ENCODE measurements at regions not wholly inside any gene's neighbourhood (a gene's known extent, or its start where the extent isn't known, plus 50 kb on each side); places are given as distances from the start of the nearest gene placed in this dataset.
"Not testable (repeated sequence)": the region's sequence is repeated elsewhere in the genome, so short reads cannot be mapped to it uniquely, and the experiment has no call there.

DNA sequence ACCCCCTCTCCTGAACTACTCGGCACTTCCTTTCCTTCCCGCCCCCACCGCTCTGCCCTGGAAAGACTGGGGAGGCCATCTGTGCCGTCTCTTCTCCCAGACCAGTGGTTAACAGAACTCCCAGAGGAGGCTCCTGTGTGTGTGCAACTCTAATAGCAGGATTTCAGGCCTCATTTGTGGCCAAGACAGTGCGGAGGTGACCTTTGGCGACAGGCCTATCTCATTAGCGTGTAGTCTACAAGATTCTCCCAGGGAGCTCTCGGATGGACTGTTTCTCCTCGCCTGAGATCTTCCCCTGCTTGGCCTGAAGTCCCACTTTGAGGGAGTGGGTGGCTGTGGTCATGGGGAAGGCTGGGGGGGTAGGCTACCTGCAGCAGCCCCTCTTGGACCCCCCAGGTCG, 325.2 kb downstream of the BCL2L11 start:
- DNase-seq (ENCODE audit: low read depth in 2 of 2), result not testable (repeated sequence)

DNA sequence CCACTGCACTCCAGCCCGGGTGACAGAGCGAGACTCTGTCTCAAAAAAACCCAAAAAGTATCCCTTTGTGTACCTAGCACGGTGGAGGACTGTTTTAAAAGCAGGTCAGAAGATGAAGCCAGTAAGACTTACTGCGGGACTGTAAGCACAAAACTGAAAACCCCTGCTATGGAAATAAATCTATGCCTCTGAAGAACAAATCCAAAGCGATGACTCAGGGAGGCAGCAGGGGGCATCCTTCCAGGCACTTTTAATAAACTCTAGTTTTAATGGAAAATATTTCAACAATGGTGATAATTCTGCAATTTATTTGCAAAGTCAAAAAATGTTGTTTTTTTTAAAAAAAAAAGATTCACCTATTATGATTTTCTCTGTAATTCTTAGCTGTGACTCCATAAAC, 326.8 kb downstream of the BCL2L11 start:
- not testable (repeated sequence) for DNase-seq (ENCODE audit: low read depth in 2 of 2)

DNA sequence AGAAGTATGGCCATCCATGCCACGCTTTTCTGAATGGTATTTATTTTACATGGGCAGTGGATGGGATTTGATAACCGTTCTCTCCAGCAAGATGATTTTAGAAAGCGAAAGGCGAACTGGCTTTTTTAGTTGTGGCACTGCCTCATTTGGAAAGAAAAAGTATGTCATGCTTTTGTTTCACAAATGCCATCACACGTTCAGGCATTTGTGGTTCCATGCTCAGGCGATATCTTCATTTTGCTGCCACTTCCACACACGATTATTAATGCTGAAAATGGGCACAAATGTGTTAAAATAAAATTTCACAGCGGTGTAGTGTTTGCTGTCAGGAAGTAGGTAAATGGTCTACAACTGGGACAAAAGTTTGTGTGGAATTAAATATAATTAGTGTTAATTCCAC, 328.1 kb downstream of the BCL2L11 start:
- DNase-seq (ENCODE audit: low read depth in 2 of 2), result not testable (repeated sequence)

DNA sequence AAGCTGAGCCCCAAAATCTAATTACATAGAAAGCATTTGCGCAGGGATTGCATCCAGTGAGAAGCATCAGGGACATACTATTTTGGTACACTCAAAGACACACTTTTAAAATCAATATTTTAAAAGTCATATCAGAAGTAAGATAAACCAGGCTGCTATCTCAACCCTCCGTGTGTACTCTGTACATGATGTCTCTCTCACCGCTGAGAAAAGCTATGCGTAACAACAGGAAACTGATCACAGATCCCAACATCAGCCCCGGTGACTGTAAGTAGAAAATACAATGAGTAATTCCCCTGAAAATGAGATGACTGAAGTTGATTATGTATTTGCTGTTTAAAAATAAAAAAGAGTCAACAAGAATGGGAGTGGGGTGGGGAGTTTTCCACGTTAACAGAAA, 329.8 kb downstream of the BCL2L11 start:
- DNase-seq (ENCODE audit: low read depth in 2 of 2), result not testable (repeated sequence)

DNA sequence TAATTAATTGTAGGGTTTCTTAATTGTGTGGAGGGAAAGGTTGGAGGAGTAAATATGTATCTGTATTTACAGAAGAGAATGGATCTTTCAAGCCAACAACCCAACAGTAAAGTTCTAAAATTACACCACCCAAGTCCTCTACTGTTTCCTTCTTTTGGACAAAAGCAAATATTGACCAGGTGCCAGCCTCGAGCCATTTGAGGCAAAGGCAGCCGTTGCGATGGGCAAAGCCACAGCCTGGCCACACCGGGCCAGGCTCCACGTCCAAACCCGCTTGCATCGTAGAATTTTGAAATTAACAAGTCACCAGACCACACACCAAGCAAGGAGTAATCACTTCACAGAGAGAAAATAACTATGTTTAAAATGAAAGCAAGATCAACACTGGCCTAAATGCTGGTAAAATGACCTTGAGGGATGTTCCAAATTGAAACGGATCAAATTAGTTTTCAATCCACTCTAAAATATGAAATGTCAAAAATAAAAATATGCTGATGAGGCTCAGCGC, 331.0 kb downstream of the BCL2L11 start:
- DNase-seq (ENCODE audit: low read depth in 2 of 2), result not testable (repeated sequence)

DNA sequence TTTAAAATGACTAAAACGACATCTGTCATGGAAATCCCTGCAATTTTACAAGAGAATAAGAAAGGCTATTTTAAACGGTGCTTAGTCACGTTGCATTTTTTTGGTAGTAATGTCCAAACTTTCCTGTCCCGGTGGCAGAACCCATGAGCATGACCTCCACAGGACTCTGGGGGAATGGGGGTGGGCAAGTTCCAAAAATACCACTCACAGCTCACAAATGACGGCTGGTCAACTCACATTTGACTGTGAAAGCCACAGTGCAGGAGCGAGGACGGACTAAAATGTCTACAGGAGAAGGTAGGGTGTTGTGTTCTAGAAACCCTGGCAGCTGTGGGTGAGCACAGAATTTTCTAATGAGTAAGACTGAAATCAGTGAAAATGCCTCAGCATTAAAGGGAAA, 331.5 kb downstream of the BCL2L11 start:
- DNase-seq (ENCODE audit: low read depth in 2 of 2), result not testable (repeated sequence)

DNA sequence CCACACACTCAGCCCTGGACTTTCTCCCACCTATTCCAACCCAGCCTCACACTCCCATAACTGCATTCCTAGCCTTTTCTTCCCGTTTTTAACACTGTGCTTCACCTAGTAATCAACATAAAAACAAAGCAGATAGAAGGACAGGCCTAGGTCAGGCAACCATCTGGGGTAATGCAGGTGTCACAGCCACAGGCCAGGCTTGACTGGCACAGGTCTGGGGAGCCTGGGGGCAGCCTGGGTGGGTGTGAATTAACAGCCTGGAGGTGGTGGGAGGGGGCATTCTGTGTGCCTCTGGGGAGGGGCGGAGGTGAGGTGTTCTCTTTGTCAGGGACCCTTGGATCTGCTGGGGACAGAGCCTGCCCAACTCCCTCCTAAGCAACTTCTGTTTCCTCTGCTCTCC, 332.6 kb downstream of the BCL2L11 start:
- DNase-seq (ENCODE audit: low read depth in 2 of 2), result not testable (repeated sequence)

DNA sequence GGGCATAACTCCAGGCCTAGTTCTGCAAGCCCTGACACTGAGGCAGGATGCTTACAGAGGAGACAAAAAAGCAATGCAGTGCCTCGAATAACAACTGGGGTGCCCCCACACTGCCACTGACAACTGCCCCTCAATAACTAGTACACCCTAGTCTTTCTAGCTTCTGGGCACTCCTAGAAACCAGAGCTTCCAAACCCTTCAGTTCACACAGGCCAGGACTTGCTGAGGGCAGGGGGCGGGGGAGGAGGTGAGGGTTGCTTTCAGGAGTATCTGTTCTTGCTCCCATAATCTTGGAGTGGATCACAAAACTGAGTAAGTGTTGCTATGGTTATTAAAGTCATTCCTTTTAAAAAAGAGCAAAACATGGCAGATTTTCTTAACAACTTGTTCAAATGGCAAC, 333.1 kb downstream of the BCL2L11 start:
- not testable (repeated sequence) for DNase-seq (ENCODE audit: low read depth in 2 of 2)

DNA sequence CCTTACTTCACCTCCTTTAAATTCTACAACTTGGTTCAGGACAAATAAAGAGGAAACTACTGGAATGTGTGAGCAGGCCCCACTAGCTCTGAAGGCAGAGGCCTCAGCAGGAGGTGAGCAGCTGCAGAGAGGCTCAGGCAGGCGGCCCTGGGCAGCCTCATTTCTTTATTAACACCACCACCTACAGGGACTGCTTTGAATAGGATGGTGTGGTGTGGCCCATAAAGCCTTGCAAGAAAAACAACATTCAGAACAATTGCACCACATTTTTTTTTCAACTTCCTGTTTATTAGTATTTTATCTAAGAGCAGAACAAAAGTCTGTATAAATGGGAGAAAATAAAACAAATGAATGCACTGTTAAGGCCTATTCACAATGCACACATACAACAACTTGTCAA, 333.7 kb downstream of the BCL2L11 start:
- DNase-seq (ENCODE audit: low read depth in 2 of 2), result not testable (repeated sequence)

DNA sequence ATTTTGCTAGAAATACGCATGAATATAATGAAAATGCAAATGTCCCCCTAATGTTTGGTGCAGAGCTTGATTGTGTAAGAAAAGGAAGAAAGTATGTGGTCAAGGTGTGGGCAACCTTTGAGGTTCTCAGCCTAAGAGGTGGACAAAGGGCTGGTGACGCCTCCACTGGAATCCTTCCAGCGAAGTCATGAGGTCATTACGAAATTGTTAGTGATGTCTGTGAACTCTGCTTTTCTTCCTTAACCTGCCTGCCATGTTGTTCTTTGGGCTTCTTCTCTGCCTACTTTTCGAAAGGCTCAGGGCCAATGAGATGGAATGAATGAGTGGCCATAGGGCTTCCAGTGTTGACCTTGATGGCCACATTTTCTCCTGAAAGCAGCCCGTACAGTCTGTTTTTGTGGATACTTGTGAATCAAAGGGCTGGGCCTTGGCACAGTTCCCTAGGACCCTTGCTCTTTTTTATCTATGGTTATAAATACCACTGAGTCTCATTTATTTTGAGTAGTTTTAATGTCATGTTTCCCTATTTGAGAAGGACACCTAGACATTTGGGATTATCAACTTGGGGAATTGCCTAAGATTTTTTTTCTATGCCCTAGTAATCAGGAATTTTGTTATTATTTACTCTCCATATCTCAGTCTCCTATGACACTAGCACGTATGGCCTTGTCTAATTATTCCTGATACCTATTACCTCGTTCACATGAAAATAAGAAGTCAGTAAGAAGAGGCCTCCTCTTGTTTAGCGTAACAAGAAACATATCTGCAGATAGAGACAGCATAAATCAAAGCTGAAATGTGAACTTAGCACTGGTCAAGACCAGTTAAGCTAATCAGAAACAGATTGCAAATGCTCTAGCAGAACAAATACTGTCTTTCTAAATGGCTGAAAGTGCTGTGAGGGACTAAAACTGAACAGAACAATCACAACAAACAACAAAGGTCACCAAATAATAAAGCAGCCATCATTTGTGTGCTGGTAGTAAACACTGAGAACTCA, 334.6 kb downstream of the BCL2L11 start:
- not testable (repeated sequence) for DNase-seq (ENCODE audit: low read depth in 2 of 2)

DNA sequence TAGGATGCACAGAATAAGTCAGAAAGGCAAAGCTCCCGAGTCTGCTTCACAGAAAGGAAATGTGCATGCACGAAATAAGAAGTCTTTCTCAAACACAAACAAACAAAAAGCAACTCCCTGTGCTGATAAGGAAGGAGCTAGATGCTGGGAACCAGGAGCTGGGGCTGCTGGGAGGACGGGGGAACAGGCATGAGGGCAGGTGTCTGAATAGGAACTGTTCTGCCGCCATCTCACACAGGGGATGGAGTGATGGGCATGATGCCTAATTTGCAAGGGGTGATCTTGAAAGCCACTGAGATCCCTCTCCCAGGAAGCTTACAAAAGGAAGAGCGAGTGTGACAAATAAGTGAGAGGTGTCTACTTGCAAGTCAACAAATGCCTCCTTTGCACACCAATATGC, 336.5 kb downstream of the BCL2L11 start:
- not testable (repeated sequence) for DNase-seq (ENCODE audit: low read depth in 2 of 2)

DNA sequence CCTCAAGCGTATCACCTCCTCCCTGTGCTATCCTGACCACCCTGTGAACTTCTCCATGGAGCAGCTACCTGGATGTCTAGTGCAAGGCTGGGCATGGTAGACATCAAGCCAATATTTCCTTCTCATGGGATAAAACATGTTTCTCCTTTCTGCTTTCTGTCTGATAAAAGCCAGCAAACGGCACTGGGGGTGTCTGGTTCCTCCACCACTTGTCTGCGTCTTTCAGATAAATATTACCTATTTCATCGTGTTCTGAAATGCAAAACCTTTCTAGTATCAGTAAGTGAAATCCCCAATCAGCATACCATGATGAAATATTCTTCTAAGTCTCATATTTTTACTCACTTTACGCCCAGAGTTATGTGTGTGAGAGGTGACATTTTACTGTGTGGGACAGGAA, 340.2 kb downstream of the BCL2L11 start:
- DNase-seq (ENCODE audit: low read depth in 2 of 2), result not testable (repeated sequence)

DNA sequence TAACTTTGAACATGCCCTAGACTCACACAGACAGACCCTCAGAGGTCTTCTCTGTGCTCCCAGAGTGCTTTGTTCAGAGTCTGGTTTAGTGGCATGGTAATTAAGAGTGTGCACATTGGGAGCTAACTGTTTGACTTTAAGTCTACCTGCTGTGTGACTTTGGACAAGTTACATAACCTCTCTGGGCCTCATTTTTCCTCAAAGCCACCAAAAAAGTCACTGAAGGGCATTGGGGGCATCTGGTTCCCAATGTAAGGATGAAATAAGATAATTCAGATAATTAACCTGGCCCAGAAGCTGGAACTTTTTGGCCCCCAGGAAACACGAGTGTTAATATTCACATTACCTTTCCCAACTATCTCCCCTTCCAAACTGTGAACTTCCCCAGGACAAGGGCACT, 341.1 kb downstream of the BCL2L11 start:
- not testable (repeated sequence) for DNase-seq (ENCODE audit: low read depth in 2 of 2)

DNA sequence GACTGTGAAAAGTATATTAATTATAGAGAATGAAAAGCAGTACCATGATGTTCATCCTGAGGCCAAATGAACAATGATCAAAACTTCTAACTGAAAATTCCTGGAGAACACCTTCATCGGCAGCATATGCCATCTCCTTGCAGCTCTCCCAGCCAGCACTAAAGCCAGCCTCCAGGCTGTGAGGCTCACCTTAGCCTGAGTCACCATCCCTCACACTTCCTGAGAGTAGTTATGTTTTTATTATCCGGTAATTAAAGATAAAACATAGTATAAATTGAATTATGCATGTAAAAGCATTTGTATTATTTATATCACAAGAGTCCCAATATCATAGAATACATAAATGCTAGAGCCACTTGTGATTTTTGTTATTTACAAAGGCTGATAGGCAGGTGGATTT, 341.9 kb downstream of the BCL2L11 start:
- DNase-seq (ENCODE audit: low read depth in 2 of 2), result not testable (repeated sequence)

DNA sequence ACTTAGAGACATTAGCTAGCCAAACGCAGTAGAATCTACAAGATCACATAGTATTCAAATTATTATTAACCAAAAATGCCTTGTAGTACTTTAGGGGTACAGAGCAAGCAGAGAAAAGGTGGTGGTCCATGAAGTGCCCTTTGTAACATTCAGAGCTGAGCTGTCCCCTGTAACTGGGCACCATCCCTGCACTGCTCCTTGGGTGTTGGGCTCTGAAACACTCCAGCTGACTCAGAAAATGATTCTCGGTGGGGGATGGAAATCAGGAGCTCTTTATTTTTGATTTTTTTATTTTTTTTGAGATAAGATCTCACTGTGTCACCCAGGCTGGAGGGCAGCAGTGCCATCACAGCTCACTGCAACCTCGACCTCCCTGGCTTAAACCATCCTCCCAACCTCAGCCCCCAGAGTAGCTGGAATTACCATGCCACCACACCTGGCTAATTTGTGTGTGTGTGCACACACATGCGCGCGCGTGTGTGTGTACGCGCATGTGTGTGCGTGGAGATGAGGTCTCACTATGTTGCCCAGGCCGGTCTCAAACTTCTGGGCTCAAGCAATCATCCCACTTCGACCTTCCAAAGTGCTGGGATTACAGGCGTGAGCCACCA, 342.6 kb downstream of the BCL2L11 start:
- not testable (repeated sequence) for DNase-seq (ENCODE audit: low read depth in 2 of 2)

DNA sequence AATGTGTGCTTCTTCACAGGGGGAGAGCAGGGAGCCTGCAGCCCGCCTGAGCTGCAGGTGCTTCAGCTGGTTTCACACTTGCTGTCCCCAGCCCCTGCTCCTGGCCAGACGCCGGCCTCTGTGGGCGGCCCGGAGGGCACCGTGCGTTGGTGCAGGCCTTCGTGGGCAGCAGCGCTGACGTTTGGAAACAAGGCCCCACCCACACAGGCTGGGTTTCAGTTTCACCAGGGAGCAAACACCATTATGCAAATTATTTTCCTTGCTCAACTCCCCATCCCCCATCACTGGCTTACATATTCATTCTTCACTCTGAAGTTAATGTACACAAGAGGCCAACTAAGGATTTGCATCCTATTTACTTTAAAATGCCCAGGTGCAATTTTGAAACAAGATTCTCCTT, 343.2 kb downstream of the BCL2L11 start:
- not testable (repeated sequence) for DNase-seq (ENCODE audit: low read depth in 2 of 2)

DNA sequence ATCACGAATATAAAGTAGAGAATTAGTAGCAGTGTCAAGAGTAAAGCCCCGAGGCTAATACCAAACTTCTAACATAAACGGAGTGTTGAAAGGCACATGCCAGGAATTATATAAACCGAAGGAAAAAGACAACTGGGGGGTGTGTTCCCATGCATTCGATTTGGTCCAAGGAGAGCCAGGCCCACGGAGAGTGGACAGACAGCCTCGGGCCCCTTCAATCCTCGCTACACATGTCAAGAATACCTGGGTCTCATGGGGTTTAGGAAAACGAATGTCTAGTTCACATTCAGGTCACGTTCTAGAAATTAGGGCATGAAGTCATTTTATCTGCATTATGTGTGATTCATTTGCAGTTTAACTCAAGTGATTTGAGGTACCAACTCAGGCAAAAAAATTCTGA, 343.7 kb downstream of the BCL2L11 start:
- DNase-seq (ENCODE audit: low read depth in 2 of 2), result not testable (repeated sequence)

DNA sequence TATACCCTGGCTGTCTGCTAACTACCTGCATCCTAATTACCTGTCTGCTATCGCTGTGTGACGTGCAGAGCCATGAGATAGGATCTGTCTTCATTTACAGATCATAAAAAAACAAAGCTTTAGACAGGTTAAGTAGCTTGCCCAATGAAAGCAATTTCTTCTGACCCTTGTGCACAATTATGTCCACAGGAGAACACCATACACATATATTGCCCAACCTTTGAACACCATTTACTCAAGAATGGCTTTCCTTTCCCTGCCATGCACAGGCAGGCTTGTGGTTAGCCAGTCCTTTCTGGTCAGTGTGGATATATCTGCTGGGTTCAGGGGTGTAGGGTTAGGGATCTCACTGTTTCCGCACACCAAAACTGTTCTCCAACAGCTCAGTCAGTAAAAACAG, 344.8 kb downstream of the BCL2L11 start:
- not testable (repeated sequence) for DNase-seq (ENCODE audit: low read depth in 2 of 2)

DNA sequence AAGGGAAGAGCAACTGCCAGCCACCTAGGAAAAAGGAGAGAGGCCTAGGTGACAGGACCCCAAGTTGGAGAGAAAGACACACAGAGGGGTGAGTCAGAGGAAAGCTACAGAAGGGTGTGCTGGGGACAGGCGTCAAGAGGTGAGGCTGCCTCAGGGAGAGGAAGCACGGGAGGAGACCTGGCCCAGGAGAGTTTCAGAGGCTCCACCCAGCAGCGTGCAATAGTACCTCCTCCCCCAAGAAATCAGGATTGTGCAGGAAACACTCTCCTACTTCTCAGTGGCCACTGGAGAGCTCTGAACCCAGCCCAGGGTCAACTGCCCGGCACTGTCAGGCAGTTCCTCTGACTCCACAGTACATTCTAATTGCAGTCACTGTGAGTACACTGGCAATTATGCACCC, 346.0 kb downstream of the BCL2L11 start:
- not testable (repeated sequence) for DNase-seq (ENCODE audit: low read depth in 2 of 2)

DNA sequence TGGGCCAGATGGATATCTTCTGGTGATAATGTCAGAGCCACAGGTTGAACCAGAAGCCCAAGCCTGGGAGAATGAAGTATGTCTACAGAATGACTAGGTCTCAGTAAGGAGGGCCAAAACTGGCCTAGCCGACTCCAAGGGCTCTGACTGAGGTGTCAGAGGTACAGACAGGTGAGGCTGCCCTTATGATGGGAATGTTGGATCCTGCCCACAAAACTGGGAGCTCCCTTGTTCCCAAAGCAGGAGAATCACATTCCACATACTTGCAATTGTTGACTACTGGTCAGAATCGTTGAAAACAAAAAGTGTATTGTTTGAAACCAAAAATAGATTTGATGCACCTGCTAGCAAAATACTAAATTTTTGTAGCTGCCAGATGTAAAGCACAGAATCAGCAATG, 350.2 kb downstream of the BCL2L11 start:
- DNase-seq (ENCODE audit: low read depth in 2 of 2), result not testable (repeated sequence)

DNA sequence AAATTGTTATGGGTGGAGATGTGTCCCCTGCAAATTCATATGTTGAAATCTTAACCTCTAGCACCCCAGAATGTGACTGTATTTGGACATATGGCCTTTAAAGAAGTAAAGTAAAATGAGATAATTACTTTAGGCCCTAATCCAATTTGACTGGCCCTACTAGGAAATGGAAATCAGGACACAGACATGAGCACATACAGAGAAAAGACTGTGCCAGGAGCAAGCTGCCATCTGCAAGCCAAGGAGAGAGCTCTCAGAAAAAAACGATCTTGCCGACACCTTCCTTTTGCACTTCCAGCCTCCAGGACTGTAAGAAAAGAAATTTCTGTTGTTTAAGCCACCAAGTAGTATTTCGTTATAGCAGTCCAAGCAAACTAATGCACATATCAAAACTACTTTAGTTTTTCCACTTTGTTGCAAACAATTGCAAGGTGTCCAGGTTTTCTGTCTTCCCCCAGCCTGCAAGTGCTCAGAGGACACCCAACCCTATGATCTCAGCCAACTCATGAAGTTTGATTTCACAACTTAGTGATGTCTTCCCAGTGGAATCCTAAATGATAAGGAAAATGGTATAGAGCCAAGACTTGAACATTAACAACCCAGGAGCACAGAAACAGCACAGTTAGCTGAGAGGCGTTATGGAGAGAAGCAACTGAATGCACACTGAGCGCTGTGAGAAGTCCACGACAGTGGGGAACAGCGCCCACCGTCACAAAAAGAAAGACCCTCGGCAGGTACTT, 351.2 kb downstream of the BCL2L11 start:
- DNase-seq (ENCODE audit: low read depth in 2 of 2), result not testable (repeated sequence)

DNA sequence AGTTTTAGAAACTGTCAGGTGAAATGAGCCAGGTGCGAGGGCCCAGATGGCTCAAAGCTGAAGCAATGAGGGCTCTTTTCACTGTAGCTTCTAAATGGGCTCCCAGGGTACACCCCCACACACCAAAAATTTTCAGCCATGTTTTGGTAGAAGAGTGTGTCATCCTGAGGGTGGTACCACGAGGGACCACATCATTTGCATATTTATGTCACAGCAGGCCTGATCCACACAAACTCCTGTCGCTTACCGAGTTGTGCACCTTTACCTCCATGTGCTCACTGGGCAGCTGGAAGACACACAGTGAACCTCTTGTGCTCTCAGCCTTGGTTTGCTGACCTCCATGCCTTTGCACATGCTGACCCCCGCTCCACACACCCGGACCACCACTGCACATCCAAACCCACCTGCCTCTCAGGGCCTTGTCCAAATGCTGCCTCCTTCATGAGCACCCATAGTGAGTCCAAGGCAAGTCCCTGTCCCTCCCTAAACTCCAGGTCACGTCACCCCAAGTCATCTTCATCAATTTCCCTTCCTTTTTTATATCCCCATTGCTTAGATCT, 352.2 kb downstream of the BCL2L11 start:
- DNase-seq (ENCODE audit: low read depth in 2 of 2), result not testable (repeated sequence)
